ENCODE measurements at regions not wholly inside any gene's neighbourhood (a gene's known extent, or its start where the extent isn't known, plus 50 kb on each side); places are given as distances from the start of the nearest gene placed in this dataset.

DNA sequence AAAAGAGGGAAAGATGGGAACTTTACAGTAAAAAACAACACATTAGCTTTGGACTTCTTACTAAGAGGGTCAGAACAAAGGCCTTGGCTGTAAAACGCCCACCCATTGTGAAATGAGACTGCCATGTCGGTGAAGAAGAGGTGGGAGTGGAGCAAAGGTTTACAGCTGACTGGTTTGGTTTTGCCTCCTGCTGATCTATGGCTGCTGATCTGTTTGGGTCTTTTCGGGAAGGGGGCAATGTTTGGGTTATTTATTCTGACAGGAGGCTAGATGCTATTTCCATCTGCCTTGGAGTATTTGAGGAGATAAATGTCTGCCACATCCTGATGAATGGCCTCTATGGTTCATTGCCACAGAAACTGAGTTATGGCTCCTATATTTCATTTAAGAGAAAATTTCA, 408.7 kb downstream of the TLE4 start:
- TF ChIP-seq CTCF (IDR thresholded peaks at IDR 0.05) (no peak), POLR2A (IDR thresholded peaks at IDR 0.05) (no peak), EP300 (IDR thresholded peaks at IDR 0.05) (no peak), POLR2AphosphoS5 (IDR thresholded peaks at IDR 0.05) (no peak)
